GM19438 (cell line): ENCODE measurements at regions not wholly inside any gene's neighbourhood (a gene's known extent, or its start where the extent isn't known, plus 50 kb on each side); places are given as distances from the start of the nearest gene placed in this dataset.
"Not testable (repeated sequence)": the region's sequence is repeated elsewhere in the genome, so short reads cannot be mapped to it uniquely, and the experiment has no call there.

Source experiments
- ATAC-seq: cut with Tn5 transposase; IDR thresholded peaks from one replicate; pipeline ENCODE4 v1.9.1; 2021; ENCODE audit warnings: low read depth; ENCODE audit not compliant: unreplicated experiment

DNA sequence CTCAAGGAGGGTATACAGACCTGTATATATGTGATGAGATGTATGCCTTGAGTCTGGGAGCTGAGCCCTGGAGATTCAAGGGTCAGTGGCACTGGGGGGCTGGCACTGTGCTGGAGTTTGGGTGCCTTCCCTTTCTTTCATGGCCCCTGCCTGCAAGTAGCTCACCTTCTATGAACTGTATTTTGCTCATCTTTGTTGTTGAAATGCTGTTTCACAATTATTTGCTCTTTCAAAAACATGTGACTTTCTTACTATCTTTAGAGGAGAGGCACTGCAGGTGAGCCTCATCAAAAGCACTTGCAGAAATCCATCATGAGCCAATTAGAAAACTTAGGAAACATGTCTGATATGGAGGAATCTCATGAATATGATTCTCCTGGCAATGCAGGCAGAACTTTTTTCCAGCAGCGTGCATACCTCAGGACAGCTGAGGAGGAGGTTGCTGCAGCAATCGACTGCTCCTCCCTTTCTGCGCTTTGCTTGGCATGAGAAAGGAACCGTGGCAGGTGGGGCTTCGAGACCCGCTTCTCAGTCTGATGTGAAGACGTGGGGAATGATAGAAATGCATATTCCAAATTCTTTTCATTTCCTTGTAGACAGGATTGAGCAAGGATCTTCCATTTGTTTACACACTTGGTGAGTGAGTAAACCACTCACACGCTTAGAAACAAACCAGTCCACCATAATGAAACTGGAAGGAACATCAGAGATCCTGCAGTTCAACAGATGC, 178.4 kb upstream of the E2F8 start:
- no peak for ATAC-seq

DNA sequence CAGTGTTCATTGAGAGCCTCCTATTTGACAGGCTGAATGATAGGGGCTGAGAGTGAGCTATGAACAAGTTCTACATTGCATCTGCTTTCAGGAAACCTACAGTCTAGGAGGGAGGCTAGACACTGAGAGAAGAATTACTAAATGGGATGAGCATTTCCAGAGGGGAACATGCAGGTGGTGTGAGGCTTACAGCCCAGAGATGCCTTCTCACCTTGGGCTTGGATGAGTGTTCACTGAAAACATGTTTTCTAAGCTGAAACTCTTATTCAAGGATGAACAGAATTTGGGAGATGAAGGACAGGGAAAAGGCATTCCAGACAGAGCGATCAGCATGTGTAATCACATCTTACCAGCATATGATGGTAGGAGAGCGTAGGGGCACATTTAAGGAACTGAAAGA, 177.5 kb upstream of the E2F8 start:
- no peak for ATAC-seq

DNA sequence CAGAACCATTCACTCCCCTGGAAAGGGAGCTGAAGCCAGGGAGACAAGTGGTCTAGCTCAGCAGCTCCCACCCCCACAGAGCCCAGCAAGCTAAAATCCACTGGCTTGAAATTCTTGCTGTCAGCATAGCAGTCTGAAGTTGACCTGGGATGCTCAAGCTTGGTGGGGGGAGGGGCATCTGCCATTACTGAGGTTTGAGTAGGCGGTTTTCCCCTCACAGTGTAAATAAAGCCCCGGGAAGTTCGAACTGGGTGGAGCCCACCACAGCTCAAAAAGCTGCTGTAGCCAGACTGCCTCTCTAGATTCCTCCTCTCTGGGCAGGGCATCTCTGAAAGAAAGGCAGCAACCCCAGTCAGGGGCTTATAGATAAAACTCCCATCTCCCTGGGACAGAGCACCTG, 171.3 kb upstream of the E2F8 start:
- ATAC-seq, result not testable (repeated sequence)

DNA sequence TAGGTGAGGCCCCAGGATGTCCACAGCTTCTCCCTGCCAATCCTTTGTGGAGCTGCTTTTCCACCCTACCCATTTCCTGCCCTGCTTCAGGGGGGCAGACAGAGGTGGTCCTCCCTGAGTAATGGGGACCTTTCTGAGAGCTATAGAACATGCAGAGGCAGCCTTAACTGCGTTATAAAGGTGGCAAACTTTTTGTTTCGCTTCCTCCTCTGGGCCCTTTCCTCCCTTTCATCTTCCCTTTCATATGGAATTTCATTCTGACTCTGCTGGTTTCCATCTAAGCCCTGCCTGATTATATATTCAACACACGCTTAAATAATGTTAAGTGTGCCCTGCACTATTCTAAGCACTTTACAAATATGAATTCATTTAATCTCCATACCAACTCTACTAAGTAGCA, 169.3 kb upstream of the E2F8 start:
- peak; percentile 65 for ATAC-seq

DNA sequence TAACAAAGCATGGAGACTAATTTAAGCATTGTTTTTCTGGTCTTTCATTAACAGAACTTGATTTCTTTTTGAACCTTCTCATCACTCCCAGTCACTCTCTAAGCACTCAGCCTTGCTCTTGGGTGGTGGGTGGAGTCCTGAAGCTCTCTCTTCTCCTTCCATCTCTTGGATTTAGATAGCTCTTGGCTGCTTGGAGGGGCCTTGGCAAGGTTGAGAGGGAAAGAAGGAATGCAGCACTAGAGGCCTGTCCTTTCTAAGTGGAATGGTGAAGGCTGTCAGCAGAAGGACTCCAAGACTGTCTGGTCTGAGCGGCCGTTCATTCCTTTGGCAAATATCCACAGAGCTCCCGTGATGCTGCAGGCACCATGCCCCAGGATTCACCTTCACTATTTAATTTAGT, 168.6 kb upstream of the E2F8 start:
- no peak for ATAC-seq

DNA sequence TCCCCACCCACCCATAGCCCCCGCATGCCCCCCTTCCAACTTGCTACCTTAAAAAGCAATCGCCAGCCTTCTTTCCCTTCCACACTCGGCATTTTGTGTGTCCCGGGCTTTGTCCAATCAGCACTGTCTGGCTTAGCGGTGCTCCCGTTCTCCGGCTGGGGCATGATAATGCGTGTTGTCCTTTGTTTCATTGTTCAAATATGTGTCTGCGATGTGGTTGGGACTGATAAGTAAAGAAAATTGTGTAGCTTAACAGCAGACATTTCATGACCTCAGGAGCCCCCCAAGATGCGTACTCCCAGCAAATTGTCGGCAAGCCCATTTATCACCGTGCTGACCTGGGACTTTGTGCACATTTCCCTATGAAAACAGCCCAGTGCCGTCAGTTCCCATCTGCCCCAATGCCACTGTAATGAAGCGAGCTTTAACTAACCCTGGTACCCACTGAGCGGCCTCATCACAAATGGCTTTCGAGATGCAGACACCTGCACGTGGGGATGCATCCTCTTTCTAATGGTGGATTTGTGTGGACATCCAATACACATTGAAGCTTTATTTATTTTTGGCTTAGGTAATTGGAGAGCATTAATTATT, 167.0 kb upstream of the E2F8 start:
- no peak for ATAC-seq

DNA sequence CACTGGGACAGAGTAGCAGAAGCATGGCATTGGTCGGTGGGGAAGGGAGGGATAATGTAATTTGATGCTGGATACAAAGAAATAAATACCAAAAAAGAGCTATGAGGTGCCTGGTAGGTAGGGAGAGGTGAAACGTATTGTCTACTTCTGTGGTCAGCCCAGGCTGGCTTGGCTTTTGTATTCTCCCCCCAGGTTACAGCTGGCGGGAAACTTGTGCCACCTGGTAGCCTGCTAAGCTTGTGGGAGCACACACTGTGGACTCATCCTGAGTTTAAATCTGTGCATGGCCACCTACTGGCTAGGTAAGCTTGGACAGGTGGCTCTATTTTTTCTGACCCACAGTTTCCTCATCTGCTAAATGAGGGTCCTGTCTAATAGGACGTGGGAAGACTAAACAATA, 165.2 kb upstream of the E2F8 start:
- no peak for ATAC-seq

DNA sequence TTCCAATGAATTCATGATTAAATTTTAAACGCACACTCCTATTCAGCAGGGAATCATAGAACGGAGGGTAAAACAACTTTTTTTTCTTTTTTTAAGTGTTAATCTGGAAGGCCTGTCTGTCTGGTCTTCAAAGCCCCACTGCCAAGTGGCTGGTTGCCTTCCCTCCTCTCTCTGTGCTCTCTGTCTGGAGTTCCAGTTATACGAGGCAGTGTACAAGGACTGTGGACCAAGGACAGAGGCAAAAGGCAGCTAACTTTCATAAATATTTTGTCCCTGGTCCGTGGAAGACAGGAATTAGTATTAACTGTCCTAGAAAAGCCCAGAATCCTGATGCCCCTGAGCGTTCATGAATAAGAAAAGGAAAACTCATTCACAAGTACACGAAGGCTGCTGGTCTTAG, 164.0 kb upstream of the E2F8 start:
- no peak for ATAC-seq

DNA sequence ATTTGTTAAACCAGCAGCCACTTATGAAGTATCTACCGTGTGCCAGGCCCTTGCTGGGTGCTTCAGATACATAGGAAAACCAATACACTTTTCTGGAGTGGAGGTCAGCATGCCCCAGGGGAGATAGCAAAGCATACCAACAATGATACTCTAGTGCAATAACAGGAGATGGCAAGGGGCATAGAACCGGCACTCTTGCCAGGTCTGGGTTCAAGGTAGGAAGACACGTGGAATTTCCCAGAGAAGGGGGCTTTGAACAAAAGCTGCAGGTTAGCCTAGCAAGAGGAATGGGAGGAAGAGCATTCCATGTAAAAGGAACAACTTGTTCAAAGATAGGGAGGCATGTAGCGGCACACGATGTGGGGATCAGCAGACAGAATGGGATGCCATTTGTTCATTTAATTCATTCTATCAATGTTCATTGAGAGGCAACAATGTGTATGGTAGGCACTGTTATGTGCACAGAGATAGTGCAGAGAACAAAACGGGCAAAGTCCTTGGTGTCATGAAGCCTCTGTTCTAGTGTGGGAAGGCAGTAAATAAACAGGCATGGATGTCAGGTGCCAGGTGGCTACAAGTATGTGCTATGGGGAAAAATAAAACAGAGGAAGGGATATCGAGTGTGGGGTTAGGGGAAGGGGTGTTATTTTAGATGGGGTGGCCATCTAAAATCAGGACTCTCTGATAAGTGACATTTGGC, 162.6 kb upstream of the E2F8 start:
- ATAC-seq, result no peak

DNA sequence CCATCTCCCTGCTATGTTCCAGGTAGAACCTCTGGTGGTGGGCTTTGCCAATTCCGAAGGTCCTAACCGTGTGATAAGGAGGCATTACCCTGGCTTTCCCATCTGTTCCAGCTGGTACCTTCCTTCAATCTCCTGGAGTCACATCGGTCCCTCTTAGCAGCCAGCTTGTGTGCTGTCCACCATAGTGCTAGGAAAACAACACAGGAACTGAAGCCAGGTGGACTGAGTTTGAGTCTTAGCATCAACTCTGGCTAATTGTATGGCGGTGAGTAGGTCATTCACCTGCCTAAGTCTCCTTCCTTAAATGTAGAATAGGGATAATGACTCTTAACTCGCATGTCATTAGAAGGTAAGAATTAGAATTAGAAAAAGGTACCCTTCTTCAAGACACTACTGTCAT, 159.6 kb upstream of the E2F8 start:
- no peak for ATAC-seq

DNA sequence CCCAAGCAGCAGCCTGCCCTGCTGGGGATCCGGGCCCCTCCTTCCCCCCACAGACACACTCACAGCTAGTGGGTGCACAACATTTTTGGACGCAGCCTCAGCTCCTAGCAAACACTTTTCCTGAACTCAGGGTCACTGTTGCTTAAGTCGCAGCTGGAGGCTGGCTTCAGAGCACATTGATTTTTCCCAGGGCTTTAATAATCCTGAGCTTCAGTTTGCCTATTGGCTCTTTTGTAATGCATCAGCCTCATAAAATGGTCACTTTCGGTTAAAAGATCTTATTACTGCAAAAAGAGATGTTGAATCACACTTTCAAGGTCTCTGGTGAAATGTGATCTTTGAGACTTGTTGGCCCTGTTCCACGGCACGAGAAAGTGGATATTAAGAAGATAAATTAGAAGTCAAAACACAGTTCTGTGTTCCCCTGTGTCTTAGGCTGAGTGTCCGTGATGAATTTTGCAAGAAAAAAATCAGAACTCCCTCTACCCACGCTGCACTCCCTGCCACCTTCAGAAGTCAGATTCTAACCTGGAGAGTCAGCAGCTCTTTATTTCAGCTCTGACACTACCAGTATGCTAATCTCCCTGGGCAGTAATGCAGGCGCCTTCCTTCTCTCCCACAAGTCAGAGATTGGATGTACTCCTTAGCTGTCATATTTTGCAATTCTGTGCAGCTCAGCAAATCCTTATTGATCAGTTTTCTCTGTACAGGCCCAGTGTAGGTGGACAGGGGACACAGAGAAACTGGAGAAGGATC, 158.2 kb upstream of the E2F8 start:
- ATAC-seq, result no peak

DNA sequence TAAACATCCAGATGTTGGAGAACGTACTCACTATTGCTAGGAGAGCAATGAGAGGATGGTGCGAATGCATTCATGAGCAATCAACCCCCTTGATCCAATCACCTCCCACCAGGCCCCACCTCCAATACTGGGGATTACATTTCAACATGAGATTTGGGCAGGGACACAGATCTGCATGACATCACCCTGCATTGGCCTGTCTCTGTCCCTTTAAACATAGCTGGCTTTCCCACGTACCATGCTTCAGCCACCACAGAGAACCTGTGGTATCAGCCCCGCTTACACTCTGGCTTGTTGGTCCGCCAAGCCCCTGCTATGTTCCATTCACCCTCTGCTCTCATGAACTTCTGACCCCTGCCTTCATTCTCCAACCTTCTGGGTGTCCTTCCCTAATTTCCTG, 157.5 kb upstream of the E2F8 start:
- no peak for ATAC-seq

DNA sequence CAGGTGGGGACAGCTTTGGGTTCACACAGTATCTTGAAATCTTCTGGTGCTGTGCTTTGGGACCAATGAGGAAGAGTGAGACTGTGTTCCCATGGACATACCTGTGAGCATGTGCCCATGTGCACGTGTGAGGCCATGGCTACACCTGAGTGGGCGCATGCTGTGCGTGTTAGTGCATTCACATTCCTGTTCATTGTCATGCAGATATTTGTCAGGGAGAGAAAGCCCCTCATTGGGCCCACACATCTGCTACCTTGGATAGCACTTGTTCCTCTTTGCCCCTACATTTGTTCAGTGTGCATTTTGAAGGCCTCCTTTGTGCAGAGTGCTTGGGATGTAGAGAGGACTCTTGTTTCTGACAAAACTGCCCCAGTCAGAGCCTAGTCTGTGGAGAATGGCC, 154.3 kb upstream of the E2F8 start:
- ATAC-seq, result no peak

DNA sequence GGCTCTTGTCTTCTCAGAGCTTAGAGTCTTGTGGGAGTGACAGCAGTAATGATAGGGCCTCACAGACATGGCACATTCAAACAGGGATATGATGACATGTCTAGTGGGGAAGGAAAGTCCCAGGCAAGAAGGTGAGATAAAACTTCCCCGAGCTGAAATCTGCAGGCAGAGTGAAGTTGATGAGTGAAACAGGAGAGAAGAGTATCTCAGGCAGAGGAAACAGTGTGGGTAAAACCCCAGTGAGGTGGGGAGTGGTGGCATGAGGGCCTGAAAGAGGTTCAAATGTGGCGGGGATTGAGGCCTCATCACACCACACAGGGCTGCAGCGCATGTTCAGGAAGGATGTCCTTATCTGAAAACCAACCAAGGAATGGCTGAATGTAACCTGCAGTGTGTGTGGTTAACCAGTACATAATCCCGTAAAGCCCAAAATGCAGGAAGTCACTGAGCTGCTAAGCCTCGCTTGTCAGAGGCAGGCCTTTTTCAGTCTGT, 153.8 kb upstream of the E2F8 start:
- no peak for ATAC-seq

DNA sequence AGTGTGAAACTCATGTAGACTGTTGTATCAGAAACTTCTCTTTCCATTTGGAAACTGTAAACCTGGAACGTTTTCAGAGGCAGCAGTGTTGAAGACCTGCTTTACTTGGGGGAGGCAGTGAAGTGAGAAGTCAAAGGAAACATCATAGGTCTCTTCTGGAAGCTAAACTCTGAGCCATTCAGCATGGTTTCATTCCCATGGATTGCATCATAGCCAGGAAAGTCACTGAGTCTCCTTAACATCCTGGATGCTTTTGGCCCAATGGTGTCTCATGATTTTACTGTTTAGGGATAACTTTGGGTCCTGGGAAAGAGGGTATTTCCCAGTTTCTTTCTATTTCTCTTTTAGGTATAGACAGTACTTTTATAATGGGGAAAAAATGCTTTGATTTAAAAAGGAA, 153.2 kb upstream of the E2F8 start:
- ATAC-seq, result no peak

DNA sequence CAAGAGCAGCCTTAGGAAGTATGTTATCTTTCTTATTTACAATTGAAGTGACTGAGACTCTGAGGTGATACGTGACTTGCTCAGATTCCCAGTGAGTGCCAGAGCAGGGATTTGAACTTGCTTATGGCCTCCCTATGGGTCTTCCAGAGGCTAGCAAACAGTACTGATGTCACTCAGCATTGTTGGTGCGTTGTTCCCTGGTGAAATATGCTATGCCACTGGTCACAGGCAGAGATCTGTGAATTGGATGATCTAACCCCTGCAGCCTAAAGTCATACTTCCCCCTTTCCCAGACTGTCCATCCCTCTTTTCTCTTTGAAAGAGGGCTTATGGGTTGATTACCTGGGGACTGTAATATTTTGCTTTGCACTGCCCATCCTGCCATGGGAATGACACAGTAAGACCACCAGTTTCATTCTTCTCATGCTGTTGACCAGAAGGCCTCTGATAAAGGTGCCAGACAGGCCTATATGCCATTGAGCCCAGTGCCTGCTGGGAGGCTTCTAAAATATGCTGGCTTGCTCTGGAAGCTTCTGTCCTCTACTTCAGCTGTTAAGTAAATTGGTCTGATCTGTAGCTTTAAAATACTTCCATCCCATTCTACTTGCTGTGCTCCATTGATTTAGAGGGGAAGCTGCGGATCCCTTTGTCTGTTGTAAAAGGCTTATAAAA, 152.2 kb upstream of the E2F8 start:
- no peak for ATAC-seq

DNA sequence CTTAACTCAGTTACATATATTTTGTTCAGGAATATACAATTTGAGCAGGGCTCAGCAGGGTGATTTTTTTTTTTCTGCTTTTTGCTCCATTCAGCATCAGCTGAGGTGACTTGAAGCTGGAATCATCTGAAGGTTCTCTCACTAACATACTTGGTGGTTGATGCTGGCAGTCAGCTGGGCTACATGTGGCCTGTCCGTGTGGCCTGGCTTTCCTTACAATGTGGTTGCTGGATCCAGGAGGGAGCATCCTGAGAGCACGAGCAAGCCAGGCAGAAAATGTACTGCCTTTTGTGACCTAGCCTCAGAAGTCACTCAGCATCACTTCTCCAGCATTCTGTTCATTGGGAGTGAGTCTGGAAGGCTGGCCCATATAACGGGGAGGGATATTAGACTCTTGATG, 151.6 kb upstream of the E2F8 start:
- ATAC-seq, result no peak

DNA sequence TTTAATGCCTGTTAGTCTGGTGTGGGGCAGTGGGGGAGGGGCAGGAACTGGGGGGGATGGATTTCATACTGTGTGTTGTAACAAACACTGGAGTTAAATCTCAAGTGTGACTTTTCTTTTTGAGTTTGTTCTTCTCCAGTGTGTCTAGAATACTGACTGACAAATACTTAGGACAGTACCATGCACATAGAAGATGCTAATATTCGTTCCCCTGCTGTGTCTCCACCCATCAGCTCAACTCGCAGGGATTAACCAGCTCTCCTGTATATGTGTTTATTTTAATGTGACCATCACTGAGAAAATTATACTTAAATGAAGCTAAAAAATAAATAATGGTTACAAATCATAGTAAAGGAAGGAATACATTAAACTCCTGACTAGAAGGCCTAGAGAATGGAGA, 150.9 kb upstream of the E2F8 start:
- ATAC-seq, result no peak

DNA sequence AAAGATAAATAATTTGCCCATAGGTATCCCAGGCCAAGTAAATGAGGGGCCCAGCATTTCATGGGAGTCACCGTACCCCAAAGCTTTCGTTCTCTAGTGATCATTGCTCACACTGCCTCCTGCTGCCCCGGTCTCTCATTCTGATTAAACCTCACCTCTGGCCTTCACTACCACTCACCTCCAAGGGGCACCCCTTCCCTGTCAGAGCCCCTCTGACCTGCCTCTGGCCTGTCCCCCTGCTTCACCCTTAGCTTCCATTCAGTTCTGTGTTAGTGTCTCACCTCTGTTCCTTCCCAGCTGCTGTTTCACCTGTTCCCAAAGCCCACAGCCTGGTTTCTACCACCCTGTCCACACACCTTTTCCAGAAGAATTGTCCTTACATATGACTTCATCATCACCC, 150.3 kb upstream of the E2F8 start:
- ATAC-seq, result no peak

DNA sequence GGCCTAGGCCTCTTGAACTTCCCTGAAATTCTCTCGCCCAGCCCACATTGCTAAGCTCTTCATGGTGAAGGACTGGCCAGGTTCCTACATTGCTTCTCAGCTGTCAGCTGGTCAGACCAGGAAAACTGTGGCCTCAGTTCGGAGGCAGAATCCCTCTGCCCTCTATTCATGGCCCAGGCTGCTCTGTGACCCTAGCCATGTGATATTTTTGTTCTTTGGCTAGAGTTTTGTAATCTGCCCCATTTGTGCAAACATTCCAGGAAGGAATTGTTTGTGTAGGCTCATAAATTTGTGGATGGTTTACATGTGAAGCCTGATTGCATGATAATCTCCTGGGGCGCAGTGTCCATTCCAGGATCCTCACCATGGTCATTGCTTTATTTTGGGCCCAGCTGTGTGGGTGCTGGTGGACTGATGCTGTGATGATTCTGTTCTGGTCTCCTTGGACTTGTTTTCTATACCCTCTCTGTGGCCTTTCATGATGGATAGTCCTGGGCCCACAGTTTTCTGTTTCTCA, 149.1 kb upstream of the E2F8 start:
- ATAC-seq, result no peak
